ENCODE measurements at regions not wholly inside any gene's neighbourhood (a gene's known extent, or its start where the extent isn't known, plus 50 kb on each side); places are given as distances from the start of the nearest gene placed in this dataset.
A peak's percentile ranks its signal among the peaks of the same experiment; 100 is the strongest.

- Mint-ChIP-seq H3K9me3 (no peaks in the 10 kb centered on the region), H3K27me3 (no peaks in the 10 kb centered on the region), H3K4me1 (no peaks in the 10 kb centered on the region), H3K4me3 (no peak overlapping the region), H3K27ac (no peak overlapping the region), H3K36me3 (no peaks in the 10 kb centered on the region)
- no peak for DNase-seq
- ATAC-seq (ENCODE audit: low read depth in 2 of 2), result no peak
- Histone ChIP-seq H3K27me3 (ENCODE audit: control insufficient read depth, insufficient read depth, low read length) (no peaks in the 10 kb centered on the region), H3K4me3 (ENCODE audit: low read depth, low read length) (no peak overlapping the region), H3K9me3 (ENCODE audit: control insufficient read depth in 2 of 2, low read length in 2 of 2) (no peaks in the 10 kb centered on the region), H3K36me3 (ENCODE audit: control insufficient read depth, insufficient read depth, low read length) (no peaks in the 10 kb centered on the region), H3K27ac (ENCODE audit: insufficient read depth, low read length, poor library complexity, severe bottlenecking) (no peak overlapping the region), H3K4me1 (ENCODE audit: control insufficient read depth, insufficient read depth, low read length, poor library complexity, severe bottlenecking) (no peaks in the 10 kb centered on the region)
These were observed 398.0 kb downstream of the SMARCA1 start for GRCh38 chrX:129125122-129125914.

GRCh38 chrX:129123795-129124194 is 399.5 kb downstream of the SMARCA1 start:
- peaks cover 0 to 2% (median 0%) of the 10 kb centered on the region in 7 donors for H3K9me3 Mint-ChIP-seq
- H3K4me3 ChIP-seq (ENCODE audit: low read depth, low read length), result no peak overlapping the region
- no peak overlapping the region for H3K27ac ChIP-seq (ENCODE audit: insufficient read depth, low read length, poor library complexity, severe bottlenecking)
- no peak overlapping the region for H3K27ac Mint-ChIP-seq
- no peak for ATAC-seq (ENCODE audit: low read depth in 2 of 2)
- no peak overlapping the region for H3K4me3 Mint-ChIP-seq
- no peaks in the 10 kb centered on the region for H3K27me3 ChIP-seq (ENCODE audit: control insufficient read depth, insufficient read depth, low read length)
- DNase-seq, result no peak
- H3K36me3 Mint-ChIP-seq, result no peaks in the 10 kb centered on the region
- no peaks in the 10 kb centered on the region for H3K36me3 ChIP-seq (ENCODE audit: control insufficient read depth, insufficient read depth, low read length)
- no peaks in the 10 kb centered on the region for H3K4me1 Mint-ChIP-seq
- H3K4me1 ChIP-seq (ENCODE audit: control insufficient read depth, insufficient read depth, low read length, poor library complexity, severe bottlenecking), result no peaks in the 10 kb centered on the region
- H3K9me3 ChIP-seq (ENCODE audit: control insufficient read depth in 2 of 2, low read length in 2 of 2), result no peaks in the 10 kb centered on the region
- H3K27me3 Mint-ChIP-seq, result no peaks in the 10 kb centered on the region

DNA sequence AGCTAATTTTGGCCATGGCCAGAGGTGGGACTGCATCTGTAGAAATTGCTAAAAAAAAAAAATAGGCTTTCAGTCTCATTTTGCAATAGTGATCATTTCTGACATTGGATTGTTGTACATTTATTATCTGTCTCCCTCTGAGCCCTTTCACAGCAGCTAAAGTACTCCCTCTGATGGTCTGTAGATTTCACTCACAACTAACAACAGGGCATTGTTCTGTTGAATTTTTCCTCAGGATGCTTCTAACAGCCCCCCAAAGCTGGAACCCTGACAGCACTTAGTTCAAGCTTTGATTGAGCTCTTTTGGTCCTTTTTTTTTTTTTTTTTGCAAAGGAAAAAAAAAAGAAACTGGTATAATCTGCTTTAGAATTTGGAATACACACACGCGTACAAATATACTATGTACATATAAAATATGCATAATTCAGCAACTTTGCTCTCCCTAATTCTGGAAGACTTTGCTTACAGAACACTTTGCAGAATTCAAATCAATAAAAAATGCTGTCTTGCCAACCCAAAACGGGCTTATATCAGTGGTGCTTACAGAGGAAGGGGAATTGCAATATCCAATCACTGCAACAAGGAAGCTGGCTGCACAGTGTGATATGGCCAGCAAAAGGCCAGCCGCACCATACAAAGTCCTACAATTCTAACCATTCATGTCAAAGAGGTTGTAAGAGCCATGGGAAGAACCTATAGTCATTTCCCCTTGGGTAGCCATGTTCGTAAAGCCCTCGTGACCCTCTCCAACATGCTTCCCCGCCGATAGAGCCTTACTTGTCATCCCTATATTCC is 406.4 kb downstream of the SMARCA1 start:
- no peaks in the 10 kb centered on the region for H3K27me3 ChIP-seq (ENCODE audit: control insufficient read depth, insufficient read depth, low read length)
- H3K27ac ChIP-seq (ENCODE audit: insufficient read depth, low read length, poor library complexity, severe bottlenecking), result no peak overlapping the region
- Mint-ChIP-seq H3K4me1 (no peaks in the 10 kb centered on the region), H3K4me3 (no peak overlapping the region), H3K9me3 (peaks cover 0 to 2% (median 0%) of the 10 kb centered on the region in 7 donors), H3K36me3 (no peaks in the 10 kb centered on the region), H3K27ac (no peak overlapping the region), H3K27me3 (no peaks in the 10 kb centered on the region)
- no peak for ATAC-seq (ENCODE audit: low read depth in 2 of 2)
- no peaks in the 10 kb centered on the region for H3K36me3 ChIP-seq (ENCODE audit: control insufficient read depth, insufficient read depth, low read length)
- no peak for DNase-seq
- H3K4me1 ChIP-seq (ENCODE audit: control insufficient read depth, insufficient read depth, low read length, poor library complexity, severe bottlenecking), result no peaks in the 10 kb centered on the region
- no peak overlapping the region for H3K4me3 ChIP-seq (ENCODE audit: low read depth, low read length)
- no peaks in the 10 kb centered on the region for H3K9me3 ChIP-seq (ENCODE audit: control insufficient read depth in 2 of 2, low read length in 2 of 2)

DNA sequence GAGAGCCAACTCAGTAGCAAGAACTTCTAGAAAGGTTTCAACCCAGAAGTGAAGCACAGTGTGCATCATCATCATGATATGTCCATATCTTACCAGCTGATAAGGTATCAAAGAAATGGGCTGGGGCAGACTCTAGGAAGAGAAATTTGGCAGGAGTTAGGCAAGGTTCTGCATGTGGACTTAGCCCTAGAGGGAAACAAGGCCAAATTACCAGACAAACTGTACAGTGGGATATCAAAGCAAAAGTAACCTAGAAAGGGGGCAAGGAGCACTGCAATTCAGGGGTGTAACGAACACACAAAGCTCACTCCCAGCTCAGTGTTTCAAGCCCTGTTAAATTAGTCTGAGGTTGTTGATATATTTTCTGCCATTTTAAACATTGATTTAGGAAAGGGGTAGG is 407.4 kb downstream of the SMARCA1 start:
- Mint-ChIP-seq H3K27ac (no peak overlapping the region), H3K36me3 (no peaks in the 10 kb centered on the region), H3K4me3 (no peak overlapping the region), H3K9me3 (peaks cover 0 to 2% (median 0%) of the 10 kb centered on the region in 7 donors), H3K27me3 (no peaks in the 10 kb centered on the region), H3K4me1 (no peaks in the 10 kb centered on the region)
- ATAC-seq (ENCODE audit: low read depth in 2 of 2) (no peak), DNase-seq (no peak)
- Histone ChIP-seq H3K9me3 (ENCODE audit: control insufficient read depth in 2 of 2, low read length in 2 of 2) (no peaks in the 10 kb centered on the region), H3K27me3 (ENCODE audit: control insufficient read depth, insufficient read depth, low read length) (no peaks in the 10 kb centered on the region), H3K4me3 (ENCODE audit: low read depth, low read length) (no peak overlapping the region), H3K27ac (ENCODE audit: insufficient read depth, low read length, poor library complexity, severe bottlenecking) (no peak overlapping the region), H3K4me1 (ENCODE audit: control insufficient read depth, insufficient read depth, low read length, poor library complexity, severe bottlenecking) (no peaks in the 10 kb centered on the region), H3K36me3 (ENCODE audit: control insufficient read depth, insufficient read depth, low read length) (no peaks in the 10 kb centered on the region)

GRCh38 chrX:129115104-129115503 is 408.2 kb downstream of the SMARCA1 start:
- Mint-ChIP-seq H3K4me3 (no peak overlapping the region), H3K36me3 (no peaks in the 10 kb centered on the region), H3K27ac (no peak overlapping the region), H3K4me1 (no peaks in the 10 kb centered on the region), H3K9me3 (peaks cover 0 to 2% (median 0%) of the 10 kb centered on the region in 7 donors), H3K27me3 (no peaks in the 10 kb centered on the region)
- DNase-seq (peak in 1 of 3 donors; percentile 26), ATAC-seq (ENCODE audit: low read depth in 2 of 2) (no peak)
- no peaks in the 10 kb centered on the region for H3K27me3 ChIP-seq (ENCODE audit: control insufficient read depth, insufficient read depth, low read length)
- H3K4me3 ChIP-seq (ENCODE audit: low read depth, low read length), result no peak overlapping the region
- H3K27ac ChIP-seq (ENCODE audit: insufficient read depth, low read length, poor library complexity, severe bottlenecking), result no peak overlapping the region
- no peaks in the 10 kb centered on the region for H3K4me1 ChIP-seq (ENCODE audit: control insufficient read depth, insufficient read depth, low read length, poor library complexity, severe bottlenecking)
- H3K36me3 ChIP-seq (ENCODE audit: control insufficient read depth, insufficient read depth, low read length), result no peaks in the 10 kb centered on the region
- H3K9me3 ChIP-seq (ENCODE audit: control insufficient read depth in 2 of 2, low read length in 2 of 2), result no peaks in the 10 kb centered on the region

- no peaks in the 10 kb centered on the region for H3K27me3 ChIP-seq (ENCODE audit: control insufficient read depth, insufficient read depth, low read length)
- Mint-ChIP-seq H3K27me3 (no peaks in the 10 kb centered on the region), H3K4me3 (no peak overlapping the region), H3K9me3 (peaks cover 0 to 1% (median 0%) of the 10 kb centered on the region in 7 donors), H3K27ac (no peak overlapping the region), H3K4me1 (no peaks in the 10 kb centered on the region), H3K36me3 (no peaks in the 10 kb centered on the region)
- H3K4me1 ChIP-seq (ENCODE audit: control insufficient read depth, insufficient read depth, low read length, poor library complexity, severe bottlenecking), result no peaks in the 10 kb centered on the region
- H3K27ac ChIP-seq (ENCODE audit: insufficient read depth, low read length, poor library complexity, severe bottlenecking), result no peak overlapping the region
- H3K36me3 ChIP-seq (ENCODE audit: control insufficient read depth, insufficient read depth, low read length), result no peaks in the 10 kb centered on the region
- no peak overlapping the region for H3K4me3 ChIP-seq (ENCODE audit: low read depth, low read length)
- DNase-seq (no peak), ATAC-seq (ENCODE audit: low read depth in 2 of 2) (no peak)
- no peaks in the 10 kb centered on the region for H3K9me3 ChIP-seq (ENCODE audit: control insufficient read depth in 2 of 2, low read length in 2 of 2)
These were observed 412.1 kb downstream of the SMARCA1 start for GRCh38 chrX:129111081-129111798.

GRCh38 chrX:129108936-129109335 is 414.4 kb downstream of the SMARCA1 start:
- Histone ChIP-seq H3K4me3 (ENCODE audit: low read depth, low read length) (no peak overlapping the region), H3K9me3 (ENCODE audit: control insufficient read depth in 2 of 2, low read length in 2 of 2) (no peaks in the 10 kb centered on the region), H3K27me3 (ENCODE audit: control insufficient read depth, insufficient read depth, low read length) (no peaks in the 10 kb centered on the region), H3K36me3 (ENCODE audit: control insufficient read depth, insufficient read depth, low read length) (no peaks in the 10 kb centered on the region), H3K27ac (ENCODE audit: insufficient read depth, low read length, poor library complexity, severe bottlenecking) (no peak overlapping the region), H3K4me1 (ENCODE audit: control insufficient read depth, insufficient read depth, low read length, poor library complexity, severe bottlenecking) (no peaks in the 10 kb centered on the region)
- no peaks in the 10 kb centered on the region for H3K9me3 Mint-ChIP-seq
- no peaks in the 10 kb centered on the region for H3K4me1 Mint-ChIP-seq
- no peaks in the 10 kb centered on the region for H3K36me3 Mint-ChIP-seq
- DNase-seq (no peak), ATAC-seq (ENCODE audit: low read depth in 2 of 2) (no peak)
- H3K4me3 Mint-ChIP-seq, result no peak overlapping the region
- no peaks in the 10 kb centered on the region for H3K27me3 Mint-ChIP-seq
- no peak overlapping the region for H3K27ac Mint-ChIP-seq
